Neural cell (in vitro differentiated cells): ENCODE measurements at regions not wholly inside any gene's neighbourhood (a gene's known extent, or its start where the extent isn't known, plus 50 kb on each side); places are given as distances from the start of the nearest gene placed in this dataset.

Source experiments
- H2AFZ ChIP-seq: fragments of 200-600, 300-800 bp; sonication (generic), shearing (Covaris generic); 2 replicates; pipeline ENCODE4 v1.6.0; 2014; ENCODE audit warnings: low read depth, mild to moderate bottlenecking, antibody characterized with exemption, low read length, moderate library complexity
- H3F3A ChIP-seq: fragments of 200-600 bp; shearing (Covaris generic); 2 replicates; pipeline ENCODE4 v1.6.1; 2016; ENCODE audit warnings: mild to moderate bottlenecking, moderate library complexity, mixed read lengths, antibody characterized with exemption, low read length; ENCODE audit not compliant: insufficient read depth, poor library complexity, severe bottlenecking
- H3K27ac ChIP-seq: fragments of 200-600, 300-800 bp; sonication (generic), shearing (Covaris generic); 2 replicates; pipeline ENCODE4 v1.5.1; 2014; ENCODE audit warnings: mild to moderate bottlenecking, low read length, moderate library complexity
- H3K27me3 ChIP-seq: fragments of 300-800, 200-600 bp; sonication (generic), shearing (Covaris generic); 2 replicates; pipeline ENCODE4 v1.6.0; 2014; ENCODE audit warnings: mild to moderate bottlenecking, low read depth, low read length, moderate library complexity; ENCODE audit not compliant: insufficient read depth
- H3K36me3 ChIP-seq: fragments of 300-800, 200-600 bp; sonication (generic), shearing (Covaris generic); 2 replicates; pipeline ENCODE4 v1.5.1; 2014; ENCODE audit warnings: mild to moderate bottlenecking, antibody characterized with exemption, low read length, moderate library complexity; ENCODE audit not compliant: insufficient read depth
- H3K4me2 ChIP-seq: fragments of 300-800, 200-600 bp; sonication (generic), shearing (Covaris generic); 2 replicates; pipeline ENCODE4 v1.6.0; 2014; ENCODE audit warnings: mild to moderate bottlenecking, low read length
- H3K4me3 ChIP-seq: fragments of 300-800, 200-600 bp; sonication (generic), shearing (Covaris generic); 2 replicates; pipeline ENCODE4 v1.5.1; 2014; ENCODE audit warnings: mild to moderate bottlenecking, low read length, moderate library complexity
- H3K79me2 ChIP-seq: fragments of 200-600 bp; shearing (Covaris generic); replicated peaks from 2 replicates; pipeline ENCODE4 v1.6.0; 2014; ENCODE audit warnings: mild to moderate bottlenecking, low read length, moderate library complexity; ENCODE audit not compliant: insufficient read depth
- H3K9ac ChIP-seq: fragments of 300-800, 200-600 bp; sonication (generic), shearing (Covaris generic); 2 replicates; pipeline ENCODE4 v1.6.1; 2016; ENCODE audit warnings: mild to moderate bottlenecking, low read length, mixed read lengths
- H3K9me2 ChIP-seq: fragments of 200-600 bp; shearing (Covaris generic); 2 replicates; pipeline ENCODE4 v1.6.1; 2016; ENCODE audit warnings: mild to moderate bottlenecking, low read length, mixed read lengths; ENCODE audit not compliant: insufficient read depth
- H3K9me3 ChIP-seq: fragments of 200-600, 300-800 bp; sonication (generic), shearing (Covaris generic); 2 replicates; pipeline ENCODE4 v1.6.1; 2016; ENCODE audit warnings: mild to moderate bottlenecking, mixed run types, low read length, moderate library complexity, mixed read lengths
- H4K20me1 ChIP-seq: fragments of 200-600 bp; shearing (Covaris generic); 2 replicates; pipeline ENCODE4 v1.6.1; 2016; ENCODE audit warnings: mild to moderate bottlenecking, mixed run types; ENCODE audit not compliant: insufficient read depth
- EP300 ChIP-seq: fragments of 450-650 bp; conservative IDR thresholded peaks from 2 replicates; pipeline ENCODE4 v1.6.1; 2014; ENCODE audit warnings: antibody characterized with exemption, mild to moderate bottlenecking, moderate library complexity; ENCODE audit not compliant: poor library complexity, severe bottlenecking
- EZH2 ChIP-seq: fragments of 200-600, 300-800 bp; shearing (Covaris generic), sonication (generic); IDR thresholded peaks from 2 replicates; pipeline ENCODE4 v1.6.1; 2014; ENCODE audit warnings: antibody characterized with exemption, low read length, borderline replicate concordance, mild to moderate bottlenecking; ENCODE audit not compliant: insufficient read depth, poor library complexity, severe bottlenecking
- MXI1 ChIP-seq: fragments of 450-650 bp; conservative IDR thresholded peaks from 2 replicates; pipeline ENCODE4 v1.6.1; 2014; ENCODE audit warnings: antibody characterized with exemption, mild to moderate bottlenecking; ENCODE audit not compliant: poor library complexity, severe bottlenecking
- POLR2AphosphoS5 ChIP-seq: IDR thresholded peaks from 2 replicates; pipeline ENCODE4 v1.6.1; 2012
- RAD21 ChIP-seq: fragments of 450-650 bp; conservative IDR thresholded peaks from 2 replicates; pipeline ENCODE4 v1.6.1; 2014; ENCODE audit warnings: antibody characterized with exemption, mild to moderate bottlenecking, moderate library complexity
- SMC3 ChIP-seq: fragments of 450-650 bp; conservative IDR thresholded peaks from 2 replicates; pipeline ENCODE4 v1.6.1; 2014; ENCODE audit warnings: antibody characterized with exemption, mild to moderate bottlenecking, moderate library complexity; ENCODE audit not compliant: poor library complexity
- TAF1 ChIP-seq: IDR thresholded peaks from 2 replicates; pipeline ENCODE4 v1.6.1; 2012; ENCODE audit warnings: low read depth
- TF ChIP-seq, protein P1 (sequence below): IDR thresholded peaks from 2 replicates; pipeline ENCODE4 v1.6.1; 2012; ENCODE audit warnings: borderline replicate concordance
- TF ChIP-seq, protein P2 (sequence below): fragments of 450-650 bp; IDR thresholded peaks from 2 replicates; pipeline ENCODE4 v1.5.1; 2014; ENCODE audit warnings: antibody characterized with exemption, mild to moderate bottlenecking, moderate library complexity; ENCODE audit not compliant: poor library complexity, severe bottlenecking

DNA sequence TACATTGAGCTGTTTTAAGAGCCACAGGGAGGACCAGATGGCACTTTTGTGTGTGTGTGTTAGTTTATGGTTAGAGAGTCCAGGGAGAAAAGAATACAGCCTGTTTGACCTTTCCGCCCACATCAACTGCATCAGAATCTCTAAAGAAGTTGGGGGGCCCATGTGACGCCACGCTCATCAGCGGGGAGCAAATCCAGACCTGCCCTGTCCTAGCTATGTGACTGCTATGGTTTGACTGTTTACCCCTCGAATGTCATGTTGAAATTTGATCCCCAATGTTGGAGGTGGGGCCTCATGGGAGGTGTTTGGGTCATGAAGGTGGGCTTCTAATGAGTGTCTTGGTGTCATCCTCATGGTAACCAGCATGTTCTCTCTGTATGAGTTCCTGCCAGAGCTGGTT is 128.0 kb downstream of the ADRA2A start:
- Histone ChIP-seq H3K27ac (no peak overlapping the region), H3K9ac (no peak overlapping the region), H3K36me3 (no peaks in the 10 kb centered on the region), H3K27me3 (no peaks in the 10 kb centered on the region), H3K9me3 (no peaks in the 10 kb centered on the region), H3K4me2 (no peak overlapping the region), H3K4me3 (no peak overlapping the region), H3F3A (no peaks in the 10 kb centered on the region), H2AFZ (no peak overlapping the region), H3K79me2 (no peaks in the 10 kb centered on the region), H4K20me1 (no peaks in the 10 kb centered on the region), H3K9me2 (no peaks in the 10 kb centered on the region)
- no peak for TF ChIP-seq TAF1
- no peak for TF ChIP-seq POLR2AphosphoS5
- TF ChIP-seq RAD21 = no peak
- TF ChIP-seq, protein P1, sequence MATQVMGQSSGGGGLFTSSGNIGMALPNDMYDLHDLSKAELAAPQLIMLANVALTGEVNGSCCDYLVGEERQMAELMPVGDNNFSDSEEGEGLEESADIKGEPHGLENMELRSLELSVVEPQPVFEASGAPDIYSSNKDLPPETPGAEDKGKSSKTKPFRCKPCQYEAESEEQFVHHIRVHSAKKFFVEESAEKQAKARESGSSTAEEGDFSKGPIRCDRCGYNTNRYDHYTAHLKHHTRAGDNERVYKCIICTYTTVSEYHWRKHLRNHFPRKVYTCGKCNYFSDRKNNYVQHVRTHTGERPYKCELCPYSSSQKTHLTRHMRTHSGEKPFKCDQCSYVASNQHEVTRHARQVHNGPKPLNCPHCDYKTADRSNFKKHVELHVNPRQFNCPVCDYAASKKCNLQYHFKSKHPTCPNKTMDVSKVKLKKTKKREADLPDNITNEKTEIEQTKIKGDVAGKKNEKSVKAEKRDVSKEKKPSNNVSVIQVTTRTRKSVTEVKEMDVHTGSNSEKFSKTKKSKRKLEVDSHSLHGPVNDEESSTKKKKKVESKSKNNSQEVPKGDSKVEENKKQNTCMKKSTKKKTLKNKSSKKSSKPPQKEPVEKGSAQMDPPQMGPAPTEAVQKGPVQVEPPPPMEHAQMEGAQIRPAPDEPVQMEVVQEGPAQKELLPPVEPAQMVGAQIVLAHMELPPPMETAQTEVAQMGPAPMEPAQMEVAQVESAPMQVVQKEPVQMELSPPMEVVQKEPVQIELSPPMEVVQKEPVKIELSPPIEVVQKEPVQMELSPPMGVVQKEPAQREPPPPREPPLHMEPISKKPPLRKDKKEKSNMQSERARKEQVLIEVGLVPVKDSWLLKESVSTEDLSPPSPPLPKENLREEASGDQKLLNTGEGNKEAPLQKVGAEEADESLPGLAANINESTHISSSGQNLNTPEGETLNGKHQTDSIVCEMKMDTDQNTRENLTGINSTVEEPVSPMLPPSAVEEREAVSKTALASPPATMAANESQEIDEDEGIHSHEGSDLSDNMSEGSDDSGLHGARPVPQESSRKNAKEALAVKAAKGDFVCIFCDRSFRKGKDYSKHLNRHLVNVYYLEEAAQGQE = no peak
- no peak for TF ChIP-seq SMC3
- TF ChIP-seq EP300 = no peak
- TF ChIP-seq, protein P2, sequence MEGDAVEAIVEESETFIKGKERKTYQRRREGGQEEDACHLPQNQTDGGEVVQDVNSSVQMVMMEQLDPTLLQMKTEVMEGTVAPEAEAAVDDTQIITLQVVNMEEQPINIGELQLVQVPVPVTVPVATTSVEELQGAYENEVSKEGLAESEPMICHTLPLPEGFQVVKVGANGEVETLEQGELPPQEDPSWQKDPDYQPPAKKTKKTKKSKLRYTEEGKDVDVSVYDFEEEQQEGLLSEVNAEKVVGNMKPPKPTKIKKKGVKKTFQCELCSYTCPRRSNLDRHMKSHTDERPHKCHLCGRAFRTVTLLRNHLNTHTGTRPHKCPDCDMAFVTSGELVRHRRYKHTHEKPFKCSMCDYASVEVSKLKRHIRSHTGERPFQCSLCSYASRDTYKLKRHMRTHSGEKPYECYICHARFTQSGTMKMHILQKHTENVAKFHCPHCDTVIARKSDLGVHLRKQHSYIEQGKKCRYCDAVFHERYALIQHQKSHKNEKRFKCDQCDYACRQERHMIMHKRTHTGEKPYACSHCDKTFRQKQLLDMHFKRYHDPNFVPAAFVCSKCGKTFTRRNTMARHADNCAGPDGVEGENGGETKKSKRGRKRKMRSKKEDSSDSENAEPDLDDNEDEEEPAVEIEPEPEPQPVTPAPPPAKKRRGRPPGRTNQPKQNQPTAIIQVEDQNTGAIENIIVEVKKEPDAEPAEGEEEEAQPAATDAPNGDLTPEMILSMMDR = no peak
- no peak for TF ChIP-seq EZH2
- no peak for TF ChIP-seq MXI1

DNA sequence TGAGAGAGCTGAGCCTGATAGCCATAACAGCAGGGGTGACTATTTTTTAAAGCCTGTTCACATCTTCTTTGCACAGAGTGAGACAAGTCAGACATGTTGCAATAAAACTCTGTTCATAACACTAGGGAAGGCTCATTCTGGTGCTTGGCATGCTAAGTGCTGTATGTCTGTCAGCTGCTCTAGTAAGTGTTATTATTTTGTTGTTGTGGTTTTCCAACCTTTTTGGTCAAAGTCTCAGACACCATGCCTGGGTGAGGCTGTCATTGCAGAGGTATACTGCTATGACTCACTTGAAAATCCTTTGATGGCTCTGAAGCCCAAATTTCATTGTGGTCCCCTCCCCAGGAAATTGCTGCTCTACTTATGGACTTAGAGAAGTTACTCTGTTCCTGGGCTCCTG is 129.7 kb downstream of the ADRA2A start:
- Histone ChIP-seq H2AFZ (no peak overlapping the region), H3K4me2 (no peak overlapping the region), H4K20me1 (no peaks in the 10 kb centered on the region), H3K79me2 (no peaks in the 10 kb centered on the region), H3K27me3 (no peaks in the 10 kb centered on the region), H3K9me2 (no peaks in the 10 kb centered on the region), H3K27ac (no peak overlapping the region), H3K4me3 (no peak overlapping the region), H3K36me3 (no peaks in the 10 kb centered on the region), H3F3A (no peaks in the 10 kb centered on the region), H3K9me3 (no peaks in the 10 kb centered on the region), H3K9ac (no peak overlapping the region)
- TF ChIP-seq, protein P2 = no peak
- TF ChIP-seq EP300 (no peak), SMC3 (no peak), POLR2AphosphoS5 (no peak), EZH2 (no peak)
